ENCODE measurements at regions not wholly inside any gene's neighbourhood (a gene's known extent, or its start where the extent isn't known, plus 50 kb on each side); places are given as distances from the start of the nearest gene placed in this dataset.

- no peak overlapping the region for H3K9ac ChIP-seq (ENCODE audit: low read length)
- no peak overlapping the region for H3K27ac ChIP-seq (ENCODE audit: low read depth, low read length, poor library complexity, severe bottlenecking)
- no peaks in the 10 kb centered on the region for H3K27me3 ChIP-seq (ENCODE audit: insufficient read depth, low read length)
- H3K4me1 ChIP-seq (ENCODE audit: insufficient read depth, low read length, severe bottlenecking), result no peaks in the 10 kb centered on the region
- no peak overlapping the region for H3K4me2 ChIP-seq (ENCODE audit: low read length)
- no peaks in the 10 kb centered on the region for H3K79me2 ChIP-seq (ENCODE audit: insufficient read depth, low read length)
- no peaks in the 10 kb centered on the region for H3K9me3 ChIP-seq (ENCODE audit: low read length)
- H3K9me2 ChIP-seq (ENCODE audit: low read depth, low read length), result no peaks in the 10 kb centered on the region
- no peak overlapping the region for H3K4me3 ChIP-seq (ENCODE audit: low read depth, low read length, poor library complexity, severe bottlenecking)
- no peak overlapping the region for H2AFZ ChIP-seq (ENCODE audit: low read length)
- no peaks in the 10 kb centered on the region for H3F3A ChIP-seq (ENCODE audit: insufficient read depth, low read length)
- no peaks in the 10 kb centered on the region for H4K20me1 ChIP-seq (ENCODE audit: insufficient read depth, low read length)
- TF ChIP-seq CTCF (IDR thresholded peaks at IDR 0.05; ENCODE audit: low read length), result no peak
- no peak for TF ChIP-seq EZH2 (IDR thresholded peaks at IDR 0.05; ENCODE audit: borderline replicate concordance, low read length)
- H3K36me3 ChIP-seq (ENCODE audit: insufficient read depth, low read length), result no peaks in the 10 kb centered on the region
Observed at GRCh38 chr9:74122661-74123060, 374.5 kb upstream of the RORB start.

- Histone ChIP-seq H3K9me3 (ENCODE audit: low read length) (no peaks in the 10 kb centered on the region), H3F3A (ENCODE audit: insufficient read depth, low read length) (no peaks in the 10 kb centered on the region), H3K4me3 (ENCODE audit: low read depth, low read length, poor library complexity, severe bottlenecking) (no peak overlapping the region), H3K4me2 (ENCODE audit: low read length) (no peak overlapping the region), H3K36me3 (ENCODE audit: insufficient read depth, low read length) (no peaks in the 10 kb centered on the region), H3K27me3 (ENCODE audit: insufficient read depth, low read length) (no peaks in the 10 kb centered on the region), H3K9ac (ENCODE audit: low read length) (no peak overlapping the region), H3K4me1 (ENCODE audit: insufficient read depth, low read length, severe bottlenecking) (no peaks in the 10 kb centered on the region), H4K20me1 (ENCODE audit: insufficient read depth, low read length) (no peaks in the 10 kb centered on the region), H3K9me2 (ENCODE audit: low read depth, low read length) (no peaks in the 10 kb centered on the region), H3K79me2 (ENCODE audit: insufficient read depth, low read length) (no peaks in the 10 kb centered on the region), H3K27ac (ENCODE audit: low read depth, low read length, poor library complexity, severe bottlenecking) (no peak overlapping the region), H2AFZ (ENCODE audit: low read length) (no peak overlapping the region)
- TF ChIP-seq EZH2 (IDR thresholded peaks at IDR 0.05; ENCODE audit: borderline replicate concordance, low read length), result no peak
- no peak for TF ChIP-seq CTCF (IDR thresholded peaks at IDR 0.05; ENCODE audit: low read length)
Observed at GRCh38 chr9:74125941-74126340, 371.2 kb upstream of the RORB start.

- Histone ChIP-seq H2AFZ (ENCODE audit: low read length) (no peak overlapping the region), H3F3A (ENCODE audit: insufficient read depth, low read length) (no peaks in the 10 kb centered on the region), H3K4me2 (ENCODE audit: low read length) (no peak overlapping the region), H3K27ac (ENCODE audit: low read depth, low read length, poor library complexity, severe bottlenecking) (no peak overlapping the region), H3K9ac (ENCODE audit: low read length) (no peak overlapping the region), H3K4me1 (ENCODE audit: insufficient read depth, low read length, severe bottlenecking) (no peaks in the 10 kb centered on the region), H4K20me1 (ENCODE audit: insufficient read depth, low read length) (no peaks in the 10 kb centered on the region), H3K36me3 (ENCODE audit: insufficient read depth, low read length) (no peaks in the 10 kb centered on the region), H3K79me2 (ENCODE audit: insufficient read depth, low read length) (no peaks in the 10 kb centered on the region), H3K4me3 (ENCODE audit: low read depth, low read length, poor library complexity, severe bottlenecking) (no peak overlapping the region), H3K9me3 (ENCODE audit: low read length) (no peaks in the 10 kb centered on the region), H3K9me2 (ENCODE audit: low read depth, low read length) (no peaks in the 10 kb centered on the region), H3K27me3 (ENCODE audit: insufficient read depth, low read length) (no peaks in the 10 kb centered on the region)
- TF ChIP-seq CTCF (IDR thresholded peaks at IDR 0.05; ENCODE audit: low read length), result no peak
- no peak for TF ChIP-seq EZH2 (IDR thresholded peaks at IDR 0.05; ENCODE audit: borderline replicate concordance, low read length)
Observed at GRCh38 chr9:74132986-74133385, 364.1 kb upstream of the RORB start.
